ENCODE measurements at regions not wholly inside any gene's neighbourhood (a gene's known extent, or its start where the extent isn't known, plus 50 kb on each side); places are given as distances from the start of the nearest gene placed in this dataset.

- no peak for TF ChIP-seq CTCF (conservative IDR thresholded peaks at IDR 0.05; ENCODE audit: low read depth, low read length)
- TF ChIP-seq EZH2 (IDR thresholded peaks at IDR 0.05; ENCODE audit: borderline replicate concordance, low read depth, low read length, poor library complexity, severe bottlenecking), result no peak
Observed at GRCh38 chr5:115457571-115457970, 87.0 kb downstream of the FEM1C start.
